ENCODE measurements at regions not wholly inside any gene's neighbourhood (a gene's known extent, or its start where the extent isn't known, plus 50 kb on each side); places are given as distances from the start of the nearest gene placed in this dataset.

DNA sequence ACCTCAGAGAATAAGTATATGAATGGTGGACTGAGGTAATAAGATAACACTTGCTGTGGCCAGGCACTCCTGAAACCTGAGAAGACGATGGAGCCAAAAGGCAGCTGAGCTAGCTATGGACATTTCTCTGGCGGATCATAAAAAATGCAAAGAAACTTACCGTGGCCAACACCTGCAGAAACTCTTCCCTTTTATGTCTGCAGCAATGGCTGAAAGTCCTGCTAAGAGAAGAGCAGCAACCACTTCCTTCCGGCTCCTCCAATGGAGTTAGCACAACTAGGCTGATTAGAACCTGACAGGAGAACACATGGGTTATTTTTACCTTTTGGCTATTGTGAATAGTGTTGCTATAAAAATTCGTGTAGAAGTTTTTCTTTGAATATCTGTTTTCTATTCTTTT lies 76.0 kb upstream of the MAGEB16 start:
- no peak for TF ChIP-seq CTCF (IDR thresholded peaks at IDR 0.05)
- DNase-seq, result no peak
- Mint-ChIP-seq H3K27ac (no peak overlapping the region), H3K36me3 (ENCODE audit: low read depth) (no peaks in the 10 kb centered on the region), H3K9me3 (peaks cover 2% of the 10 kb centered on the region), H3K4me1 (ENCODE audit: low read depth) (no peaks in the 10 kb centered on the region), H3K4me3 (no peak overlapping the region), H3K27me3 (no peaks in the 10 kb centered on the region)
- CTCF ChIA-PET, result no interaction called here
- intact Hi-C loops (cut with micrococcal nuclease), result no loop called here
- ATAC-seq, result no peak
- POLR2A ChIA-PET, result no interaction called here

GRCh38 chrX:35726176-35726575 lies 72.0 kb upstream of the MAGEB16 start:
- Mint-ChIP-seq H3K4me3 (no peak overlapping the region), H3K27me3 (no peaks in the 10 kb centered on the region), H3K9me3 (peaks cover 2% of the 10 kb centered on the region), H3K4me1 (ENCODE audit: low read depth) (no peaks in the 10 kb centered on the region), H3K36me3 (ENCODE audit: low read depth) (no peaks in the 10 kb centered on the region), H3K27ac (no peak overlapping the region)
- DNase-seq (no peak), ATAC-seq (no peak)
- ChIA-PET CTCF (no interaction called here), POLR2A (no interaction called here)
- intact Hi-C loops (cut with micrococcal nuclease), result no loop called here
- TF ChIP-seq CTCF (IDR thresholded peaks at IDR 0.05), result no peak

- ChIA-PET CTCF (no interaction called here), POLR2A (no interaction called here)
- no peak overlapping the region for H3K4me3 Mint-ChIP-seq
- H3K9me3 Mint-ChIP-seq, result no peaks in the 10 kb centered on the region
- H3K27me3 Mint-ChIP-seq, result no peaks in the 10 kb centered on the region
- no peaks in the 10 kb centered on the region for H3K4me1 Mint-ChIP-seq (ENCODE audit: low read depth)
- H3K27ac Mint-ChIP-seq, result no peak overlapping the region
- DNase-seq, result no peak
- intact Hi-C loops (cut with micrococcal nuclease), result no loop called here
- no peak for TF ChIP-seq CTCF (IDR thresholded peaks at IDR 0.05)
- ATAC-seq, result no peak
- H3K36me3 Mint-ChIP-seq (ENCODE audit: low read depth), result no peaks in the 10 kb centered on the region
Observed at GRCh38 chrX:35728481-35728880, 69.7 kb upstream of the MAGEB16 start.

- Mint-ChIP-seq H3K4me1 (ENCODE audit: low read depth) (no peaks in the 10 kb centered on the region), H3K27me3 (no peaks in the 10 kb centered on the region), H3K36me3 (ENCODE audit: low read depth) (no peaks in the 10 kb centered on the region), H3K9me3 (no peaks in the 10 kb centered on the region), H3K4me3 (no peak overlapping the region), H3K27ac (no peak overlapping the region)
- no peak for TF ChIP-seq CTCF (IDR thresholded peaks at IDR 0.05)
- ChIA-PET POLR2A (interaction anchor here (0.6 kb wide), 1 partner anchor 122 kb away, joined by 3 read pairs; no protein-coding TSS in a partner anchor), CTCF (no interaction called here)
- DNase-seq, result no peak
- intact Hi-C loops (cut with micrococcal nuclease), result no loop called here
- no peak for ATAC-seq
Observed at GRCh38 chrX:35733879-35734278, 64.3 kb upstream of the MAGEB16 start.

GRCh38 chrX:35741142-35741541 lies 57.0 kb upstream of the MAGEB16 start:
- no peaks in the 10 kb centered on the region for H3K27me3 Mint-ChIP-seq
- intact Hi-C loops (cut with micrococcal nuclease), result no loop called here
- no peaks in the 10 kb centered on the region for H3K9me3 Mint-ChIP-seq
- DNase-seq, result no peak
- H3K27ac Mint-ChIP-seq, result no peak overlapping the region
- H3K36me3 Mint-ChIP-seq (ENCODE audit: low read depth), result no peaks in the 10 kb centered on the region
- H3K4me3 Mint-ChIP-seq, result no peak overlapping the region
- H3K4me1 Mint-ChIP-seq (ENCODE audit: low read depth), result no peaks in the 10 kb centered on the region
- no peak for ATAC-seq
- TF ChIP-seq CTCF (IDR thresholded peaks at IDR 0.05), result no peak
- ChIA-PET CTCF (no interaction called here), POLR2A (no interaction called here)

Data from activated CD8-positive, alpha-beta T cell treated with anti-CD3 and anti-CD28 coated beads for 36 hours (primary cell).